ENCODE measurements at regions not wholly inside any gene's neighbourhood (a gene's known extent, or its start where the extent isn't known, plus 50 kb on each side); places are given as distances from the start of the nearest gene placed in this dataset.

- CTCF ChIA-PET: interaction anchor here (0.7 kb wide), 1 partner anchor 1146 kb away, joined by 5 read pairs; no protein-coding TSS in a partner anchor
- TF ChIP-seq CTCF (conservative IDR thresholded peaks at IDR 0.05; ENCODE audit: low read depth): no peak
- H3K27ac ChIP-seq: no peak overlapping the region
- no peak for DNase-seq (ENCODE audit: low spot score)
- POLR2A ChIA-PET (ENCODE audit: low non-redundant PET): no interaction called here
Measured at GRCh38 chr4:8739820-8740665, 131.6 kb downstream of the HMX1 start.

GRCh38 chr4:8739317-8739716 lies 132.3 kb downstream of the HMX1 start:
- no peak for TF ChIP-seq CTCF (conservative IDR thresholded peaks at IDR 0.05; ENCODE audit: low read depth)
- no peak overlapping the region for H3K27ac ChIP-seq
- CTCF ChIA-PET: interaction anchor here (0.7 kb wide), 1 partner anchor 1145 kb away, joined by 5 read pairs; no protein-coding TSS in a partner anchor
- DNase-seq (ENCODE audit: low spot score): no peak
- POLR2A ChIA-PET (ENCODE audit: low non-redundant PET): no interaction called here

- CTCF ChIA-PET: interaction anchor here (0.5 kb wide), 1 partner anchor 965 kb away, joined by 3 read pairs; no protein-coding TSS in a partner anchor
- no peak for DNase-seq (ENCODE audit: low spot score)
- no peak overlapping the region for H3K27ac ChIP-seq
- POLR2A ChIA-PET (ENCODE audit: low non-redundant PET): no interaction called here
- TF ChIP-seq CTCF (conservative IDR thresholded peaks at IDR 0.05; ENCODE audit: low read depth): no peak
Measured at GRCh38 chr4:8738471-8738931, 133.1 kb downstream of the HMX1 start.

- POLR2A ChIA-PET (ENCODE audit: low non-redundant PET): no interaction called here
- no peak for TF ChIP-seq CTCF (conservative IDR thresholded peaks at IDR 0.05; ENCODE audit: low read depth)
- no peak for DNase-seq (ENCODE audit: low spot score)
- CTCF ChIA-PET: interaction anchor here (0.5 kb wide), 1 partner anchor 966 kb away, joined by 3 read pairs; no protein-coding TSS in a partner anchor
- no peak overlapping the region for H3K27ac ChIP-seq
Measured at GRCh38 chr4:8737601-8738279, 133.9 kb downstream of the HMX1 start.

GRCh38 chr4:8737075-8737474 lies 134.6 kb downstream of the HMX1 start:
- no peak for DNase-seq (ENCODE audit: low spot score)
- no peak for TF ChIP-seq CTCF (conservative IDR thresholded peaks at IDR 0.05; ENCODE audit: low read depth)
- H3K27ac ChIP-seq: no peak overlapping the region
- ChIA-PET POLR2A (ENCODE audit: low non-redundant PET) (no interaction called here), CTCF (no interaction called here)

- CTCF ChIA-PET: no interaction called here
Measured at GRCh38 chr4:8736090-8736825, 135.4 kb downstream of the HMX1 start.

More at GRCh38 chr4:8736090-8736825, 135.4 kb downstream of the HMX1 start:
- TF ChIP-seq CTCF (conservative IDR thresholded peaks at IDR 0.05; ENCODE audit: low read depth): no peak
- no peak for DNase-seq (ENCODE audit: low spot score)
- H3K27ac ChIP-seq: no peak overlapping the region
- POLR2A ChIA-PET (ENCODE audit: low non-redundant PET): no interaction called here

All from RWPE1 (cell line).